HepG2 (cell line): ENCODE measurements at regions not wholly inside any gene's neighbourhood (a gene's known extent, or its start where the extent isn't known, plus 50 kb on each side); places are given as distances from the start of the nearest gene placed in this dataset.

Experiments
- AFF4 ChIP-seq: sonication (generic); formaldehyde crosslinking; IDR thresholded peaks from 2 replicates; pipeline ENCODE4 v1.4.0; 2020; ENCODE audit warnings: missing genetic modification reagents
- ATRX ChIP-seq: sonication (generic); formaldehyde crosslinking; IDR thresholded peaks from 2 replicates; pipeline ENCODE4 v1.4.0; 2020; ENCODE audit warnings: missing genetic modification reagents, borderline replicate concordance
- PRMT3 ChIP-seq: sonication (generic); formaldehyde crosslinking; IDR thresholded peaks from 2 replicates; pipeline ENCODE4 v1.8.1; 2022; ENCODE audit warnings: low read depth, mild to moderate bottlenecking, moderate library complexity, missing genetic modification reagents, borderline replicate concordance
- ZNF761 ChIP-seq: sonication (generic); formaldehyde crosslinking; conservative IDR thresholded peaks from 2 replicates; pipeline ENCODE4 v1.4.0; 2020; ENCODE audit warnings: mild to moderate bottlenecking, missing genetic modification reagents
- TF ChIP-seq, protein P1 (sequence below): sonication (generic); formaldehyde crosslinking; IDR thresholded peaks from 2 replicates; pipeline ENCODE4 v1.4.0; 2020; ENCODE audit warnings: missing genetic modification reagents
- TF ChIP-seq, protein P2 (sequence below): sonication (generic); formaldehyde crosslinking; IDR thresholded peaks from 2 replicates; pipeline ENCODE4 v1.5.0; 2020; ENCODE audit warnings: mild to moderate bottlenecking, missing genetic modification reagents, moderate library complexity

DNA sequence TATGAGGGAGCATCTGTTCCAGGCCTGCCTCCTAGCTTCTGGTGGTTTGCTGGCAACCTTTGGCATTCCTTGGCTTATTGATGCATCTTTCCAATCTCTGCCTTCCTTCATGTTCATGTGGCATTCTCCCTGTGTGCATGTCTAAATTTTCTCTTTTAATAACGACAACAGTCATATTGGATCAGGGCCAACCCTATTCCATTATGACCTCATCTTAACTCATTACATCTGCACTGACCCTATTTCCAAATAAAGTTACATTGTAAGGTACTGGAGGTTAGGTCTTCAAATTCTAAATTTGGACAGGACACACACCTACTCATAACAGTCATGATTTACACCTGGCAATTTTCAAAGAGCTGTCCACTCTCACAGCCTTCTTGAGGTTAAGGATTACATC is 117.2 kb upstream of the FGGY start:
- no peak for TF ChIP-seq ATRX
- no peak for TF ChIP-seq AFF4 (CRISPR knock-in tag)
- TF ChIP-seq, protein P1, sequence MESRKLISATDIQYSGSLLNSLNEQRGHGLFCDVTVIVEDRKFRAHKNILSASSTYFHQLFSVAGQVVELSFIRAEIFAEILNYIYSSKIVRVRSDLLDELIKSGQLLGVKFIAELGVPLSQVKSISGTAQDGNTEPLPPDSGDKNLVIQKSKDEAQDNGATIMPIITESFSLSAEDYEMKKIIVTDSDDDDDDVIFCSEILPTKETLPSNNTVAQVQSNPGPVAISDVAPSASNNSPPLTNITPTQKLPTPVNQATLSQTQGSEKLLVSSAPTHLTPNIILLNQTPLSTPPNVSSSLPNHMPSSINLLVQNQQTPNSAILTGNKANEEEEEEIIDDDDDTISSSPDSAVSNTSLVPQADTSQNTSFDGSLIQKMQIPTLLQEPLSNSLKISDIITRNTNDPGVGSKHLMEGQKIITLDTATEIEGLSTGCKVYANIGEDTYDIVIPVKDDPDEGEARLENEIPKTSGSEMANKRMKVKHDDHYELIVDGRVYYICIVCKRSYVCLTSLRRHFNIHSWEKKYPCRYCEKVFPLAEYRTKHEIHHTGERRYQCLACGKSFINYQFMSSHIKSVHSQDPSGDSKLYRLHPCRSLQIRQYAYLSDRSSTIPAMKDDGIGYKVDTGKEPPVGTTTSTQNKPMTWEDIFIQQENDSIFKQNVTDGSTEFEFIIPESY, result no peak
- TF ChIP-seq PRMT3 (CRISPR knock-in tag), result no peak
- TF ChIP-seq, protein P2, sequence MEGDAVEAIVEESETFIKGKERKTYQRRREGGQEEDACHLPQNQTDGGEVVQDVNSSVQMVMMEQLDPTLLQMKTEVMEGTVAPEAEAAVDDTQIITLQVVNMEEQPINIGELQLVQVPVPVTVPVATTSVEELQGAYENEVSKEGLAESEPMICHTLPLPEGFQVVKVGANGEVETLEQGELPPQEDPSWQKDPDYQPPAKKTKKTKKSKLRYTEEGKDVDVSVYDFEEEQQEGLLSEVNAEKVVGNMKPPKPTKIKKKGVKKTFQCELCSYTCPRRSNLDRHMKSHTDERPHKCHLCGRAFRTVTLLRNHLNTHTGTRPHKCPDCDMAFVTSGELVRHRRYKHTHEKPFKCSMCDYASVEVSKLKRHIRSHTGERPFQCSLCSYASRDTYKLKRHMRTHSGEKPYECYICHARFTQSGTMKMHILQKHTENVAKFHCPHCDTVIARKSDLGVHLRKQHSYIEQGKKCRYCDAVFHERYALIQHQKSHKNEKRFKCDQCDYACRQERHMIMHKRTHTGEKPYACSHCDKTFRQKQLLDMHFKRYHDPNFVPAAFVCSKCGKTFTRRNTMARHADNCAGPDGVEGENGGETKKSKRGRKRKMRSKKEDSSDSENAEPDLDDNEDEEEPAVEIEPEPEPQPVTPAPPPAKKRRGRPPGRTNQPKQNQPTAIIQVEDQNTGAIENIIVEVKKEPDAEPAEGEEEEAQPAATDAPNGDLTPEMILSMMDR (CRISPR knock-in tag), result no peak
- TF ChIP-seq ZNF761 (CRISPR knock-in tag), result no peak
